Body of pancreas (tissue), 4 donors: ENCODE measurements at regions not wholly inside any gene's neighbourhood (a gene's known extent, or its start where the extent isn't known, plus 50 kb on each side); places are given as distances from the start of the nearest gene placed in this dataset.

Source experiments
- ATAC-seq: fragments of 150-250 bp; one replicate; pipeline ENCODE4 v1.9.1; 2016
- DNase-seq, 4 donors: peaks; one replicate each; pipeline ENCODE4 v3.0.0-alpha.2; 2019
- H3K27ac ChIP-seq, 4 donors: fragments of 200-600 bp; sonication (generic); 1 replicate in 3 of 4; 2 replicates in 1 of 4; pipeline versions ENCODE4 v1.5.1 to v1.6.1; 2016 to 2019; ENCODE audit warnings: mild to moderate bottlenecking in 1 of 4, mixed read lengths in 1 of 4, moderate library complexity in 1 of 4
- H3K27me3 ChIP-seq, 2 donors: fragments of 200-600 bp; sonication (generic); one replicate each; pipeline ENCODE4 v1.6.0; 2016; ENCODE audit warnings: mild to moderate bottlenecking in 1 of 2
- H3K36me3 ChIP-seq, 2 donors: fragments of 200-600 bp; sonication (generic); replicated peaks in 1 of 2; 2 replicates each; pipeline ENCODE4 v1.5.1; 2016; ENCODE audit warnings: low read depth in 2 of 2; ENCODE audit not compliant: insufficient read depth in 1 of 2
- H3K4me1 ChIP-seq: fragments of 200-600 bp; sonication (generic); one replicate; pipeline ENCODE4 v1.6.0; 2016
- H3K4me3 ChIP-seq, 2 donors: fragments of 200-600 bp; sonication (generic); 1 replicate in 1 of 2; 2 replicates in 1 of 2; pipeline ENCODE4 v1.5.1; 2016 to 2019
- H3K9me3 ChIP-seq, 3 donors: fragments of 200-600 bp; sonication (generic); 1 replicate in 2 of 3; 2 replicates in 1 of 3; pipeline ENCODE4 v1.5.1; 2016
- POLR2A ChIP-seq, 3 donors: fragments of 450-650 bp; IDR thresholded peaks; one replicate each; pipeline ENCODE4 v1.6.1; 2016; ENCODE audit warnings: antibody characterized with exemption in 3 of 3, mild to moderate bottlenecking in 2 of 3
- WGBS, 2 donors: methylation state at CpG; one replicate each; pipeline ENCODE4 v1.1.5; 2017; 5-methylcytosine and 5-hydroxymethylcytosine counted together
- intact Hi-C: fragments of 100-400 bp; cut with DNase I; formaldehyde crosslinking; loops from one replicate; pipeline ENCODE4 v1.15.1; 2023
- TF ChIP-seq, protein P1 (sequence below), 7 experiments: fragments of 450-650 bp in 4 of 7; fragments of 200-600 bp in 3 of 7; sonication (generic) in 3 of 7; IDR thresholded peaks; one replicate each; pipeline ENCODE4 v1.5.1; 2016 to 2019; ENCODE audit warnings: antibody characterized with exemption in 7 of 7

DNA sequence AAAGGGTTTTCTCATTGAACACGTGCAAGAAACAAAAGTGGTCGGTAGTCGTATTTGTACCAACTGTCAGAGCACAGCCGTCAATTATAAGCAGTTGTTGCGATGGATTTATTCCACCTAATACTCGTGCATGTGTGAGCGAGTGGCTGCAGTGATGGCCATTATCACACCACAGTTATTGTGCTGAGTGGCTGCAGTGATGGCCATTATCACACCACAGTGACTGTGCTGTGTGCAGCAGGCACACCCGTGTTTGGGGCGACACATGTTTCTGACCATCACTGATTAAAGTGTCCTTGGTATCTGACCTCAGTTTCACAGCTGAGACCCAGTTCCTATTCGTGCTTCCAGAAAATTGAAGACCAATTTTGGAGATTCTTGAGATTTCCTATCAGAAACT lies 142.9 kb upstream of the PFKP start:
- Histone ChIP-seq H3K27ac (no peak overlapping the region), H3K4me3 (no peak overlapping the region), H3K27me3 (no peaks in the 10 kb centered on the region), H3K4me1 (peaks cover 4% of the 10 kb centered on the region), H3K9me3 (no peaks in the 10 kb centered on the region), H3K36me3 (no peaks in the 10 kb centered on the region)
- intact Hi-C loops, result no loop called here
- 60 to 75% methylated on average over 8 to 10 of the region's 10 CpGs for WGBS, 2 donors
- TF ChIP-seq POLR2A (IDR thresholded peaks at IDR 0.05), result no peak
- TF ChIP-seq, protein P1, sequence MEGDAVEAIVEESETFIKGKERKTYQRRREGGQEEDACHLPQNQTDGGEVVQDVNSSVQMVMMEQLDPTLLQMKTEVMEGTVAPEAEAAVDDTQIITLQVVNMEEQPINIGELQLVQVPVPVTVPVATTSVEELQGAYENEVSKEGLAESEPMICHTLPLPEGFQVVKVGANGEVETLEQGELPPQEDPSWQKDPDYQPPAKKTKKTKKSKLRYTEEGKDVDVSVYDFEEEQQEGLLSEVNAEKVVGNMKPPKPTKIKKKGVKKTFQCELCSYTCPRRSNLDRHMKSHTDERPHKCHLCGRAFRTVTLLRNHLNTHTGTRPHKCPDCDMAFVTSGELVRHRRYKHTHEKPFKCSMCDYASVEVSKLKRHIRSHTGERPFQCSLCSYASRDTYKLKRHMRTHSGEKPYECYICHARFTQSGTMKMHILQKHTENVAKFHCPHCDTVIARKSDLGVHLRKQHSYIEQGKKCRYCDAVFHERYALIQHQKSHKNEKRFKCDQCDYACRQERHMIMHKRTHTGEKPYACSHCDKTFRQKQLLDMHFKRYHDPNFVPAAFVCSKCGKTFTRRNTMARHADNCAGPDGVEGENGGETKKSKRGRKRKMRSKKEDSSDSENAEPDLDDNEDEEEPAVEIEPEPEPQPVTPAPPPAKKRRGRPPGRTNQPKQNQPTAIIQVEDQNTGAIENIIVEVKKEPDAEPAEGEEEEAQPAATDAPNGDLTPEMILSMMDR (IDR thresholded peaks at IDR 0.05), result no peak
- ATAC-seq (no peak), DNase-seq (no peak)

DNA sequence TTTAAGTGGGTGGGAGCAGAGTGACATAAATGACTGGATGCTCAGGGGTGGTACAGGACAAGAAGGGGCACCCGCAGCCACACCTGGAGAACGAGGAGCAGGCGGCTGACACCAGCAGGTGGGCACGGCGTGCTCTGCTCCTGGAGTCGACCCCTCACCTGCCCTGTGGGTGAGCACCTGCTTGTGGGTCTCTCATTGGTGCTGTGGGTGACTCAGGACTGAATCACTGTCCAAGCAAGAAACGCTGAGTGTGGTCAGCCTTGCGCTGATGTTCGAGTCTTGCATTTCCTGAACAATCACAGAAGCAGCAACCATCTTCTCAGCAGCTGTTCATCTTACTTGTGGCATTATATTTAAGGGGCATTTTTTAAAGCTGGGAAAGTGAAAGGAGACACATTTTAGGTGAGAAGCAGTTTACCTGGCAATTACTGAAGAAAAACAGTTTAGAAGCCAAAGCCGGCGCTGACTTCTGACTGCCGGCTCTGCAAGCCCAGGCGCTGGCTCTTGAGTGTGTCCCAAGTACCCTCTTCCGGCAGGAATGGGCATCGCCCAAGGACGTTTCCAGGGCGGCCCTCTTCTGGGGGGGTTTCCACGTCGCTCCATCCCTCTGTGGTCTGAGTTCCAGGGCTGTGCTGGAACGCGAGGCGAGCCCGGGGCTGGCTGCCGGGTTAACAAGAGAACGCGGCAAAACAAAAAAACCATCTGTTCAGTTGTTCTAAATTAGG lies 145.2 kb upstream of the PFKP start:
- WGBS, 2 donors, result 73 to 74% methylated on average over 24 to 26 of the region's 26 CpGs
- Histone ChIP-seq H3K4me1 (no peaks in the 10 kb centered on the region), H3K27me3 (no peaks in the 10 kb centered on the region), H3K4me3 (no peak overlapping the region), H3K27ac (no peak overlapping the region), H3K36me3 (no peaks in the 10 kb centered on the region), H3K9me3 (no peaks in the 10 kb centered on the region)
- no peak for DNase-seq
- intact Hi-C loops, result no loop called here
- ATAC-seq, result no peak
- TF ChIP-seq, protein P1 (IDR thresholded peaks at IDR 0.05), result no peak
- TF ChIP-seq POLR2A (IDR thresholded peaks at IDR 0.05), result no peak

DNA sequence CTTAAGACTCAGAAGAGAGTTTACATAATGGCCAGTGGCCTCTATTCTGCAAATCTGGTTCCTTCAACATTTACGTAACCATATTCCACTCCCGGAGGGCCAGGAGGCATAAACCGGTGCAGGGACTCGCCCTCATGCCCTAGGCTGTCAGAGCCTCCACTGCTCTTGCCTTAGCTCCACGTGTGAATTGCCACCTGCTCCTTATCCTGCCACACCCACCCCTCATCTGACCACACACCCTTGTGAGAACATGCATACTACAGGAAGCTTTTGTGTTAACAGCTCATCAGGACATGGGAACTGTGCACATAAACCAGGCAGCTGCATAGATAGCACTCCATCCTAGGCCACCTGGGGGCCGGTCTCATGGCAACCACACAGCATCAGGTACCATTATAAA lies 146.7 kb upstream of the PFKP start:
- no peaks in the 10 kb centered on the region for H3K36me3 ChIP-seq
- no peak overlapping the region for H3K4me3 ChIP-seq
- DNase-seq (no peak), ATAC-seq (no peak)
- TF ChIP-seq, protein P1 (IDR thresholded peaks at IDR 0.05), result no peak
- no peak overlapping the region for H3K27ac ChIP-seq
- no peaks in the 10 kb centered on the region for H3K27me3 ChIP-seq
- no peaks in the 10 kb centered on the region for H3K9me3 ChIP-seq
- 48 to 50% methylated on average over 6 of the region's 6 CpGs for WGBS, 2 donors
- intact Hi-C loops, result no loop called here
- no peaks in the 10 kb centered on the region for H3K4me1 ChIP-seq

DNA sequence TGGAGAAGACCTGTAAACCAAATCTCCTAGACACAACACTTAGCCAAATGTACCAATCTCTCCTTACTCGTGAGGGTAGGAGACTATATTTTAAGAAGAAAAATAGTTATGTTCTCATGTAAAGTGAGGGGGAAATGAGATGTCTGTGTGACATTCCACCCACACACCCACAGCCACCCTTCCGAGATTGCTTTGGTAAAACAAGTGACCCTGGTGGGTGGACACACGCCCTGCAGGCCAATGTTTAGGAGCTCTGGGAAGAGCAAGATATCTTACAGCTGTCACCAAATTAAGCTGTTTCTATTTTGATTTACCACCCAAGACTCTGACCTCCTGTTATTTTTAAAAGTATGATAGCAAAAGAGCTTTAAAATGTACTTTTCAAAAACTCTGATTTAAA lies 147.2 kb upstream of the PFKP start:
- Histone ChIP-seq H3K27me3 (no peaks in the 10 kb centered on the region), H3K4me3 (no peak overlapping the region), H3K36me3 (no peaks in the 10 kb centered on the region), H3K9me3 (no peaks in the 10 kb centered on the region), H3K27ac (no peak overlapping the region), H3K4me1 (no peaks in the 10 kb centered on the region)
- intact Hi-C loops, result no loop called here
- WGBS, 2 donors, result 41 to 52% methylated on average over 3 of the region's 3 CpGs
- TF ChIP-seq, protein P1 (IDR thresholded peaks at IDR 0.05), result no peak
- TF ChIP-seq POLR2A (IDR thresholded peaks at IDR 0.05), result no peak
- ATAC-seq (no peak), DNase-seq (no peak)

DNA sequence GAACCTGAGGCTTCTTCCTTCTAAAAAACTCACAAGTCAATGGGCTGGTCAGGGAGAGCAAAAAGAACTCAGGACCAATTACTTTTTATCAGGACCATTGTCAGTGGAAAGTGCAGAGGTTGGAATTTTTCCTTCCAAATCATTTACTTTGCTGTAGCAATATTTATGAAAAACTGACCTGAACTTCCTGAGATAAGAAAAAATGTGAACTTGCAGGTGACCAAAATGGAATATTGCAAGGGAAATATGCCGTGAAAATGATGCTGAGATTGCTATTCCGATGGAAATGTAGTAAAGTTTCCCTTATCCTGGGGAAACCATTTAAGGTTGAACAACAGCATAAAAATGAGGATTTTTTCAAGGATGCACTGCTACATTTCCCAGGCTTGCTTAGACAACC lies 148.3 kb upstream of the PFKP start:
- 83% methylated on average over 2 of the region's 2 CpGs for WGBS, 2 donors
- intact Hi-C loops, result no loop called here
- ATAC-seq, result no peak

More for the DNA sequence above, 148.3 kb upstream of the PFKP start:
- DNase-seq, result no peak
- Histone ChIP-seq H3K4me3 (no peak overlapping the region), H3K4me1 (no peaks in the 10 kb centered on the region), H3K27ac (no peak overlapping the region), H3K9me3 (no peaks in the 10 kb centered on the region), H3K36me3 (no peaks in the 10 kb centered on the region), H3K27me3 (no peaks in the 10 kb centered on the region)
- TF ChIP-seq POLR2A (IDR thresholded peaks at IDR 0.05), result no peak
- TF ChIP-seq, protein P1 (IDR thresholded peaks at IDR 0.05), result no peak
